GM21717 (cell line): ENCODE measurements at regions not wholly inside any gene's neighbourhood (a gene's known extent, or its start where the extent isn't known, plus 50 kb on each side); places are given as distances from the start of the nearest gene placed in this dataset.

ENCODE experiments used
- ATAC-seq: cut with Tn5 transposase; IDR thresholded peaks from one replicate; pipeline ENCODE4 v1.9.1; 2021; ENCODE audit warnings: mild to moderate bottlenecking, moderate library complexity; ENCODE audit not compliant: unreplicated experiment

GRCh38 chr6:170022827-170023619 is 267.9 kb downstream of the DLL1 start:
- ATAC-seq, result no peak

DNA sequence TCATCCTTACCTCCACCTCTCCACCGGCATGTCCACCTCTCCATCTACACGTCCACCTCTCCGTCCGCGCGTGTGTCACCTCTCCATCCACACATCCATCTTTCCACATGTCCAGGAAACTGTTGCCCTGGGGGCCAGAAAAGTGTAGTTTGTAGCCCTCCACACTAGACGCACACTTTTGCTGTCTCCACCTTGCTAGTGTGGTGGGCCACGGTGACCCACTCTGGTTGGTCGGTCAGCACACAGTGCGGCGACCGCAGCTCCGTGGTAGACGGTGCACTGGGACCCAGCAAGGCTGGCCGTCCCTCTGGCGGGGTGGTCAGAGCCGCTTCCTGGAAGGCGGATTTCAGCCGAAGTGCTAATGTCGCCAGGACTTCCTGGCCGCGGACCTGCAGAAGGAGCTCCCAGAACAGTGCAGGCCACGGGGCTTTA is 268.6 kb downstream of the DLL1 start:
- ATAC-seq, result no peak

- ATAC-seq, result no peak
These were observed 269.3 kb downstream of the DLL1 start for GRCh38 chr6:170021579-170021978.

DNA sequence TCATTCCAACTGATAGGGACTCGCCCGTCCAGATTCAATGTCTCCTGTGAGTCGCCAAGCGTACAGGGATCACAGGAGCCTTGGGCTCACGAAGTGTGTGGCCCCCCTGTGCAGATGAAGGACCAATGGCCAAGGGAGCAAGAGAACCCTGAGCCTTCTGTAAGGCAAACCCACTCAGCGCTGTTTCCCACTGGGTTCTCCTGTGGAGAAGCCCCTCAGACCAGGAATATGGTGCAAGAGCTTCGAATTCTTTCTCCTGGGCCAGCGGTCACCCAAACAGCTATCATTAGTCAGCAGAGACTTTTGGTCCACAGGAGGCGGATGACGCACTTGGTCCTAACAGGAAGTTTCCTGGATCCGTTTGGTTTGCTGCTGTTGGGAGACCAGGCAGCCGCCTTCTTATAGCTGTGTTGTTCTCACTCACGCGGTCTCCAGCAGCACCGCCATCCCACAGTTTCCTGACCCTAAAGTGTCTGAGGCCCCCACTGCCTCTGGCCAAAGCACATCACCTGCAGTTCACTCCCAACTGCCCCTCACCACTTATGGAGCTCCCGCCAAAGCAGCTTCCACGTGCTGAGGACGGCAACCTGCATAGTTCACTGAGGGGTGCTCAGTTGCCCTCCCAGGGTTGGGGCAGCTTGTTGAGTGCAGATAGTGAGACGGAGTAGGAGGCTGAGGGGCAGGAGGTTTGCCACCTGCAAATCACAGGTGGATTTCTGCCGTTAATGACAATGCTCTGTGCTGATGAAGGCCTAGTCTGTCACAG is 268.6 kb downstream of the ERMARD start:
- no peak for ATAC-seq

DNA sequence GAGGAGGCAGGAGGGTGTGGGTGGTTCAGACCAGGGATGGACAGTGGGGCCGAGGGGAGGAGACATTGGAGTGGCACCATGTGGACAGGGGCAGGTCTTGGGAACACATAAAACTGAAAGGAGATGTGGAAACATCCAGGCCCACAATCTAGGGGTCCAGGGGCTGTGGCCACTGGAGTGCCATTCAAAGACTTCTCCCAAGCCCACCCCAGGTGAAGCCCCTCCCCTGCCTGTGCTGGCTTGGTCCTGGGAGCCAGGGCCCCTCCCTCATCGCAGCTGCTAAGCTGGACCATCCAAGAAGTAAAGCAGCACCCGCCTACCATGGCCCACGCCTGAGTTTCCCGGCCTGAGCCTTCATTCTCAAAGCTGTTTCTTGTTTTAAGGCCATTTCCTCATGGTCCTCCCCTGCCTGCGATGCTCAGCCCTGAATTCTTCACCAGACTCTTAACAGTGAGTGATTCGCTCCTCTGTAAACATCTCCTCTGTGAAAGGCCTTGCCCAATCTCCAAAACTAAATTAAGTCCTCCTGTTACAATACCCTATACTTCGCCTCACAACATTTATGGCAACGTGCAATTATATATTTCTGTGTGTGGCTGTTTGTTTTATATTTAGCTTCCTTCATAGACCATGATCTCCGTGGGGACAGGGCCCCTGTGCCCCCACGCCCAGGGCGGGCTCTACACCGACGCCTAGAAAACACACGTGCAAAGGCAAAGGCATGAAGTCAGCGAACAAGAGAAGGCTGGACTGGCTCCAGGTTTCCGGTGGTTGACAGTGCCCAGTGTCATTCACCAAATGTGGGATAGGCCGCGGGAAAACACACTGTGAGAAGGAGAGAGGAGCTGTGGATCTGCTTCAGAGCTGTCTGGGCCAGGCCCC is 267.8 kb downstream of the ERMARD start:
- no peak for ATAC-seq

- no peak for ATAC-seq
These were observed 267.1 kb downstream of the ERMARD start for GRCh38 chr6:170018422-170018935.

DNA sequence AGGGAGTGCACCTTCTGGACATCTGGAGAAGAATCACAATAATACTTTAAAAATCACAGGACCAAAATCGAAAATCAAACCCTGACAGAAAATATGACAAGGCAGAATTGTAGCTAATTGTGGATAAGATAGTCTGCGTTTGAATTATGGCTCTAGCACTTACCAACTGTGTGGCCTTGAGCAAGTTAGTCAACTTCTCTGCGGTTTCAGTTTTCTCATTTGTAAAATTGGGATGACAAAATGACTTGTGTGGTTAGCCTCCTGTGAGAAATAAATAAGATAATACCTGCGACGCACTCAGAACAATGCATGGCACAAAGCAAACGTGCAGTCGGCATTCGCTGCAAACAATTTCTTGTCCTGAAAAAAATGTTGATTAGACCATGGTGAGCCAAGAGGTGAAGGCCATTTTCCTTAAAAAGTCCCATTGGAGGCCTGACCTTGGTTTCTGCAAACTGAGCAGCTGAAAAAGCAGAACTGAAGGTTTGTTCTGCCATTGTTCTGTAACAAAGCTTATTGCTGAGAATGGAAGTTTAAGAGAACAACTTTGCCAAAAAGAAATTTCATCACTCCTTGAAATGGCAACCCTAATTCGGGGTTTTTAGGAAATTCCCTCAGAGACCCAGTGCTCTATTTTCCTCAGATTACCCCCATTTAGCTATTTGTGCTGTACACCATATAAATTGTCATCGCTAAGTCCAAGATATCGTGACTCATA is 266.3 kb downstream of the ERMARD start:
- no peak for ATAC-seq

DNA sequence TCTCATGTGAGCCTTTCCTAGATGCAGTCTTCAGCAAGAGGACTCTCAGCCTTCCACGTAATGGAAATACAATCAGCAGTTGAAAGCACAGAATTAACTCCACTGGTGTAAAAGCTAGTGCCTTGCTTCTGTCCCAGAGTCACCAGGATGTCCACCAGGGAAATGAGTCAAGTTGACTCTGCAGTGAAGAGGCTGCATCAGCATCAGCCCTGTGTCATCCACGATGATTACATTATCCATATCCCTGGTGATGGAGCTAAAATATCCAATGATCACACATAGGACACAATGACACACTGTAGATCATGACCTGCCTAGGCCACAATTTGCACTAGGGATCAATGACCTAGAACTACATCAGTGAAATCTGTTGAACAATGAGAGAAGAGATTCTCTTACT is 262.4 kb downstream of the ERMARD start:
- no peak for ATAC-seq

GRCh38 chr6:170012037-170012330 is 260.6 kb downstream of the ERMARD start:
- no peak for ATAC-seq

DNA sequence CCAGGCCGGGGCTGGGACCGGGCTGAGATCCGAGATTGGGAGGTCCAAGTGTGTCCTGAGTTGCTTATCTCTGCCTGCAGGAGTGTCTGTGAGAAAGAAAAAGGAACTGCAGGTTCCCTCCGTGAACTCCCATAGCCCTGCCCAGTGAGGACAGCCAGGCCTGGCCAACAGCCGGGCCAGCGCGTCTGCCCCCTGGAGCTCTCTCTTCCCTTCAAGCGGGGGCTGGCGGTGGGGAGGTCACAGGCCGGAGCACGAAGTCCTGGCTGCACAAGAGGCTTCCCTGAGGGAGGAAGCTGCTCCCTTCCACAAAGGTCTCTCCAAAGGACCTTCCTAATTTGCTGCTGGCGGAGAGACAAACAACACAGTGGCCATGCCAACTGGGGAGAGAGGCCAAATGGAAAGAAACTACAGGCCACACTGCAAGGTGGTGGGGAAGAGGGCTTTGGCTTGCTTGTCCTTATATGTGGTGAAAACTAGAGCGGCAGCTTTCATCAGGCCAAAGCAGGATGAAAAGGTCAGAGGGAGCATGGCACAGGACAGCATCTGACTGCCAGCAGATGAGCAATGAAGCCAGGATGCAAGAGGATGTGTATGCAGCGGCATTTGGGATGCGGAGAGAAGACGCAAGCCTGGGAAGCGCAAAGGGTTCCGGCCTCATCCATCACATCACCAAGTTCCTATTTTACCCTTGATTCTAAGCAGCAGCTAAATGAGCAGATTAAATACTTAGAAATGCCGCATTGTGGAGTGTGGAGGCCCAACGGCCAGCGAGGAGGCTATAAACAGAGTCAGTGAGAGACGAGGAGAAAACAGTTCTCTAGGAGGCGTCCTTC is 260.0 kb downstream of the ERMARD start:
- ATAC-seq, result no peak

DNA sequence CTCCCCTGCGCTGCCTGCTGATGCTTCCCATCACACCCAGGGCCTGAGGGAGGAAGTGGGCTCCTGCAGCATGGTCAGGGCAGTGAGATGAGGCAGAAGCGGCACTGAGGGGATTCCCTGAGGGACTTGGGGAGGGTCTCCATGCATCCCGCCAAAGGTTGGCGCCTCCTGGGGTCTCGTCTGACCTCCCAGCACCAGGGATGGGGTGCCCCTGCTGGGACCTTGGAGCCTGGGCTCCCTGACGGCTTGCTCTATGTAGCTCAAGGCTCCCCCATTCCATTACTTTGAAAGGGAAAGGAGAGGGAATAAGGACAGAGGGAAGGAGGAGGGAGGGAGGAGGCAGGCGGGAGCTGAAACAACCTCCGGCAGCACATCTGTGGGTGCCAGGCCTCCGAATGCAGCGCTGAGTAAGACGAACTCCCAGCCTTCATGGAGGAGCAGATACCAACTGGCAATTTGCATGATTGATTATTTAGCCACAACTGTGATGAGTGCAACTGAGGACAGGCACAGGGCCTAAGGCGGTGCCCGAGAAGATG is 259.3 kb downstream of the ERMARD start:
- no peak for ATAC-seq

- no peak for ATAC-seq
These were observed 256.9 kb downstream of the ERMARD start for GRCh38 chr6:170008294-170008785.

GRCh38 chr6:170007468-170008293 is 256.3 kb downstream of the ERMARD start:
- ATAC-seq, result no peak

- no peak for ATAC-seq
These were observed 255.6 kb downstream of the ERMARD start for GRCh38 chr6:170006900-170007467.

- no peak for ATAC-seq
These were observed 254.9 kb downstream of the ERMARD start for GRCh38 chr6:170006071-170006899.

- ATAC-seq, result no peak
These were observed 254.2 kb downstream of the ERMARD start for GRCh38 chr6:170005665-170006064.

- no peak for ATAC-seq
These were observed 253.3 kb downstream of the ERMARD start for GRCh38 chr6:170004585-170005210.
